ENCODE measurements at regions not wholly inside any gene's neighbourhood (a gene's known extent, or its start where the extent isn't known, plus 50 kb on each side); places are given as distances from the start of the nearest gene placed in this dataset.

GRCh38 chr15:96199111-96199510 lies 131.4 kb upstream of the NR2F2 start:
- TF ChIP-seq EZH2 (IDR thresholded peaks at IDR 0.05; ENCODE audit: borderline replicate concordance, low read length), result no peak
- no peak for TF ChIP-seq CTCF (IDR thresholded peaks at IDR 0.05; ENCODE audit: low read length)
